ENCODE measurements at regions not wholly inside any gene's neighbourhood (a gene's known extent, or its start where the extent isn't known, plus 50 kb on each side); places are given as distances from the start of the nearest gene placed in this dataset.

- TF ChIP-seq CTCF (IDR thresholded peaks at IDR 0.05; ENCODE audit: low read length) (no peak), EZH2 (IDR thresholded peaks at IDR 0.05; ENCODE audit: borderline replicate concordance, low read length) (no peak)
These were observed 603.4 kb upstream of the CNTN5 start for GRCh38 chr11:98417256-98417755.
